ENCODE measurements at regions not wholly inside any gene's neighbourhood (a gene's known extent, or its start where the extent isn't known, plus 50 kb on each side); places are given as distances from the start of the nearest gene placed in this dataset.

DNA sequence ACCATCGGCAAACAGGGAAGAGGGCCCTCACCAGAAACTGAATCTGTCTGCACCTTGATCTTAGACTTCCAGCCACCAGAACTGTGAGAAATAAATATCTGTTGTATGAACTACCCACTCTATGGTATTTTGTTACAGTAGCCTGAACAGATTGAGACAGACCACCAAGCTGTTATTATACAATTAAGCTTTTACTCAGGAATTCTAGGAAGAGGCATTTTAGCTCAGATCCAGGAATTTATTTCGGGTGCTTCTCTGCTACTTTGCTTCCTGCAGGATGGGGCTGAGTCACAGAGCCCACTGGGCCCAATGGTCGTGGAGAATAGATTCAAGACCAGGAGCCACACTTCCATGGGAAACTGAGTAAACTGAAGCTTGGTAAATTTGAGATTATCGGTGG lies 145.5 kb upstream of the PFN2 start:
- no peaks in the 10 kb centered on the region for H3K27me3 ChIP-seq (ENCODE audit: control insufficient read depth in 1 of 2, insufficient read depth in 2 of 2, low read length in 1 of 2)
- H3K36me3 ChIP-seq (ENCODE audit: control insufficient read depth in 1 of 2, insufficient read depth in 2 of 2, low read length in 1 of 2), result no peaks in the 10 kb centered on the region
- ATAC-seq (ENCODE audit: low FRiP score) (no peak), DNase-seq (no peak)
- H3K9me3 ChIP-seq (ENCODE audit: control insufficient read depth, low read length), result no peaks in the 10 kb centered on the region
- no peak overlapping the region for H3K27ac ChIP-seq (ENCODE audit: low read depth in 1 of 2, low read length in 2 of 2)
- WGBS, 2 donors, result 68 to 70% methylated on average over 4 of the region's 4 CpGs
- H3K4me3 ChIP-seq (ENCODE audit: low read length in 2 of 2), result no peak overlapping the region
- intact Hi-C loops (cut with DNase I), result no loop called here
- peaks cover 0 to 11% of the 10 kb centered on the region in 2 donors for H3K4me1 ChIP-seq (ENCODE audit: control insufficient read depth in 1 of 2, insufficient read depth in 2 of 2, low read length in 2 of 2)

DNA sequence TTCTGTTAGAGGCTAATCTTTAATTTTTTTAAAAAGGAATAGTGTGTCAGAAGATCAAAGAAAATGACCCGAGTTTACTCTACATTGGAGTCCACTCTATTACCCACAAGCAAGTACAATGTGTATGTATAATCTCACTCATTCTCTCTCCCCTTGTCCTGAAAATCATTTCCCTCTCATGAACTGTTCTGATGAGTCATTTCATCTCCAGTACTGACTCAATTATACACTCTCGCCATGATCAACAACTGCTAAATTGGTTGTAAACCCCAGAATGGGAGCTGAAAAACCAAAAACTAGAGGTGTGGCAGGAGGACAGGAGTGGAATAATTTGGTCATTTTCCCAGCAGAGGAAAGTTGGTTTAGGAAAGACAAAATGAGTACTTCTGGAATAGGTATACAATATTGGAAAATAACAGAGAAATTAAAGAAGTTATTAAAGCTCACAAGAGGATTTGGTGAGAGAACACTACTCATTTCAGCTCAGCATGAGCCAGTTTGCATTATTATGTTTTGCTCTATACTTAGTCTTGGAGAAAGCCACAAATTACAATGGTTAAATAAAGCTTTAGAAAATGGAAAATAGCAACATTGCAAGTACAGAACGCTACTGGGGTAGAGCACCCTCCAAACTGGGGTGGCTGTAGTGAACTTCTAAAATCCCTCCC lies 144.3 kb upstream of the PFN2 start:
- no peak for DNase-seq
- ATAC-seq (ENCODE audit: low FRiP score), result no peak
- intact Hi-C loops (cut with DNase I), result loop anchor here in 1 of 2 donors (5.0 kb wide), 1 partner anchor 32 kb away; no protein-coding TSS in a partner anchor
- H3K27me3 ChIP-seq (ENCODE audit: control insufficient read depth in 1 of 2, insufficient read depth in 2 of 2, low read length in 1 of 2), result no peaks in the 10 kb centered on the region
- no peak overlapping the region for H3K4me3 ChIP-seq (ENCODE audit: low read length in 2 of 2)
- H3K27ac ChIP-seq (ENCODE audit: low read depth in 1 of 2, low read length in 2 of 2), result peak overlapping the region in 1 of 2 donors; percentile 12
- H3K4me1 ChIP-seq (ENCODE audit: control insufficient read depth in 1 of 2, insufficient read depth in 2 of 2, low read length in 2 of 2), result peaks cover 0 to 11% of the 10 kb centered on the region in 2 donors
- H3K9me3 ChIP-seq (ENCODE audit: control insufficient read depth, low read length), result no peaks in the 10 kb centered on the region
- no peaks in the 10 kb centered on the region for H3K36me3 ChIP-seq (ENCODE audit: control insufficient read depth in 1 of 2, insufficient read depth in 2 of 2, low read length in 1 of 2)
- 12 to 25% methylated on average over 3 of the region's 3 CpGs for WGBS, 2 donors

DNA sequence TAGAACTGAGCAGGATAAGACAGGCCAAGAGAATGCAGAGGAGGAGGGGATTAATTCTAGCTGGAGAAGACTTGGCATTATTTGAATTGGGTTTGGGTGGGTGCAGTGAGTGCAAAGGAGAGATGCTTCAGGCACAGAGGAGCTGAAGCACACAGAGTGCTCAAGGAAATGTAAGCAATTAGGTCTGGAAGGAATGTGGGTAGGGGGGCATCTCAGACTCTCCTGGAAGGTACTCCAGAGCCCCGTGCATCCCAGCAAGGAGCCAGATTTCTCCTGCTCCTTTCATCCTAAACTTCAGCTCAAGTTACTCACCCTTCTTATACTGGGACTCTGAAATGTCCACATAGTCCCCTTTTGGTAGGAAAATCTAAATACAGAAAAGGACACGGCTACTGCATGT lies 143.6 kb upstream of the PFN2 start:
- DNase-seq (no peak), ATAC-seq (ENCODE audit: low FRiP score) (no peak)
- H3K27ac ChIP-seq (ENCODE audit: low read depth in 1 of 2, low read length in 2 of 2), result no peak overlapping the region
- intact Hi-C loops (cut with DNase I), result loop anchor here in 1 of 2 donors (5.0 kb wide), 1 partner anchor 33 kb away; no protein-coding TSS in a partner anchor
- H3K9me3 ChIP-seq (ENCODE audit: control insufficient read depth, low read length), result no peaks in the 10 kb centered on the region
- H3K4me3 ChIP-seq (ENCODE audit: low read length in 2 of 2), result no peak overlapping the region
- 65 to 67% methylated on average over 2 of the region's 2 CpGs for WGBS, 2 donors
- no peaks in the 10 kb centered on the region for H3K27me3 ChIP-seq (ENCODE audit: control insufficient read depth in 1 of 2, insufficient read depth in 2 of 2, low read length in 1 of 2)
- H3K36me3 ChIP-seq (ENCODE audit: control insufficient read depth in 1 of 2, insufficient read depth in 2 of 2, low read length in 1 of 2), result no peaks in the 10 kb centered on the region
- peaks cover 0 to 11% of the 10 kb centered on the region in 2 donors for H3K4me1 ChIP-seq (ENCODE audit: control insufficient read depth in 1 of 2, insufficient read depth in 2 of 2, low read length in 2 of 2)

DNA sequence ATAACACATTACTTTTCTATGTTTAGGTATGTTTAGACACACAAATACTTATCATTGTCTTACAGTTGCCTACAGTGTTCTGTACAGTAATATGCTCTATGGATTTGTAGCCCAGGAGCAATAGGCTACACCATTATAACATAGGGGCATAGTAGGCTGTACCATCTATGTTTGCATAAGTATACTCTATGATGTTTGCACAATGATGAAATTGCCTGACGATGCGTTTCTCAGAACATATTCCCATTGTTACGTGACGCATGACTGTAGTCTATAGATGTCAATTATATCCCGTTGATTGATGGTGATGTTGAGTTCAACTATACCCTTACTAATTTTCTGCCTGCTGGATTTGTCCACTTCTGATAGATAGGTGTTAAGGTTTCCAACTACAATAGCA lies 139.4 kb upstream of the PFN2 start:
- H3K9me3 ChIP-seq (ENCODE audit: control insufficient read depth, low read length), result no peaks in the 10 kb centered on the region
- no peak for ATAC-seq (ENCODE audit: low FRiP score)
- DNase-seq, result no peak
- no peak overlapping the region for H3K27ac ChIP-seq (ENCODE audit: low read depth in 1 of 2, low read length in 2 of 2)
- WGBS, 2 donors, result 94 to 95% methylated on average over 5 of the region's 5 CpGs
- intact Hi-C loops (cut with DNase I), result loop anchor here in 1 of 2 donors (5.0 kb wide), 1 partner anchor 37 kb away; no protein-coding TSS in a partner anchor
- H3K4me1 ChIP-seq (ENCODE audit: control insufficient read depth in 1 of 2, insufficient read depth in 2 of 2, low read length in 2 of 2), result peaks cover 0 to 7% of the 10 kb centered on the region in 2 donors
- no peak overlapping the region for H3K4me3 ChIP-seq (ENCODE audit: low read length in 2 of 2)
- H3K36me3 ChIP-seq (ENCODE audit: control insufficient read depth in 1 of 2, insufficient read depth in 2 of 2, low read length in 1 of 2), result no peaks in the 10 kb centered on the region
- no peaks in the 10 kb centered on the region for H3K27me3 ChIP-seq (ENCODE audit: control insufficient read depth in 1 of 2, insufficient read depth in 2 of 2, low read length in 1 of 2)

DNA sequence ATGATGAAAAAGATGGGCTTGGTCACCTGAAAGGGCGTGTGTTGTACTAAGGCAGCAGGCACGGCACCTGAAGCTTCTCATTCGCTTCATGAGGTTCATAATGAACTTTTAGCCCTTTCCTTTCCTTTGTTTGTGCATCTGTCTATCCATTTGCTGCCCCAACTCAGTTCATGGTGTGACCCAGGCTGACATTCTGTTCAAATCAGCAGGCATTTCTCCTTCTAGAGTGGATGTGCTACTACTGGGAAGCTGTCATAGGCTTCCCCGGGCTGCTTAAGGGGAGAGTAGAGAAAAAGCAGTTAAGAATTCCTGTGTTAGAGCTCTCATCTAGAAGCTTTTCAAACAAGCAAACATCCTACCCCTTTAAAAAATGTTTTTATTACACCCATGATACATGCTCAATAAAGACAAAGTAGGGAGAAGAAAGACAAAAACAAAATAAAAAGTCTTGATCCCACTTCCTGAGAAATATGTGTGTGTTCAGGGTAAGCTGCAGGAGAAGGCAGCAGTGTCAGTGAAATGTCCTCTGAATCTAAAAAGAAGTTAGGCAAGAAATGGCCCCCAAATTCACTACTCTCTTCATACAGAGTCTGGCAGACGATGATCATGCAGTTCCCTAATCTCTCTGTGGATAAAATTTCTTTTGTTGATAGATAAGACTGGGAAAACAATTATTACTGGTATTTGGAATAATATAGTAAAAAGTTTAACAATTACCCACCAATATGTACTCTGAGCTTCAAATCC lies 136.9 kb upstream of the PFN2 start:
- DNase-seq (no peak), ATAC-seq (ENCODE audit: low FRiP score) (no peak)
- Histone ChIP-seq H3K27me3 (ENCODE audit: control insufficient read depth in 1 of 2, insufficient read depth in 2 of 2, low read length in 1 of 2) (no peaks in the 10 kb centered on the region), H3K9me3 (ENCODE audit: control insufficient read depth, low read length) (no peaks in the 10 kb centered on the region), H3K4me1 (ENCODE audit: control insufficient read depth in 1 of 2, insufficient read depth in 2 of 2, low read length in 2 of 2) (peaks cover 0 to 7% of the 10 kb centered on the region in 2 donors), H3K36me3 (ENCODE audit: control insufficient read depth in 1 of 2, insufficient read depth in 2 of 2, low read length in 1 of 2) (no peaks in the 10 kb centered on the region), H3K4me3 (ENCODE audit: low read length in 2 of 2) (no peak overlapping the region), H3K27ac (ENCODE audit: low read depth in 1 of 2, low read length in 2 of 2) (no peak overlapping the region)
- intact Hi-C loops (cut with DNase I), result no loop called here
- WGBS, 2 donors, result 82 to 86% methylated on average over 5 of the region's 5 CpGs

DNA sequence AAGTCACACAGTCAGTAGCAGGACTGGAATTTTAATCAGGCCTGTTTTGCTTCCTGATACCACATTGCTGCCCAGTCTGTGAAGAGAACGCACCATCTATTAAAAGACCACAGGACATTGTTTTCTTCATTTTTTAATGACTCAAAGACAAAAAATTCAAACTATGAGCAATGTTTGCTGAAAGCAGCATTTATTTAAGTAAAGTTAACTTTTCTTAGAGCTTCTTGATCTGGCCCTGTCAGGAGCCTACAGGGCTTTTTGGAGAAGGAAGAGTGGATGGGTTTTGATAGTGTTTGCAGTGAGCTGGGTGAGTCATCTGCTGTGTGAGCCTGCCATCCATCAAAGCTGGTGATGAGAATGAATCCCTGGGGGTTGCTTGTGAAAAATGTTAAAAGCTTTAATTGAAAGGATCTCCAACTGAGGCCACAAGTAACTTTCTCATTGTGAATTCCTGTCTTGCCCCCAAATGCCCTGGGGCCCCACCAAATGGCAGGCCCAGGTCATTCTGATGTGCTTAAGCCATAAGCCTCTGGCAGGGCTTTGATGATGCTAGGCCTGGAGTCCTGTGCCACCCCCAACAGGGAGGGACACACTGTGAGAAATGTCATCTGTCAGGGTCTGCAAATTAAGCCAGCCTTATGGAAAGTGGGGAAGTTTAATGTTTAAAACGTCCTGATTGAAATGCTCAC lies 136.2 kb upstream of the PFN2 start:
- Histone ChIP-seq H3K9me3 (ENCODE audit: control insufficient read depth, low read length) (no peaks in the 10 kb centered on the region), H3K4me3 (ENCODE audit: low read length in 2 of 2) (no peak overlapping the region), H3K36me3 (ENCODE audit: control insufficient read depth in 1 of 2, insufficient read depth in 2 of 2, low read length in 1 of 2) (no peaks in the 10 kb centered on the region), H3K27ac (ENCODE audit: low read depth in 1 of 2, low read length in 2 of 2) (no peak overlapping the region), H3K4me1 (ENCODE audit: control insufficient read depth in 1 of 2, insufficient read depth in 2 of 2, low read length in 2 of 2) (peaks cover 0 to 7% of the 10 kb centered on the region in 2 donors), H3K27me3 (ENCODE audit: control insufficient read depth in 1 of 2, insufficient read depth in 2 of 2, low read length in 1 of 2) (no peaks in the 10 kb centered on the region)
- WGBS, 2 donors, result 42 to 48% methylated on average over 2 of the region's 2 CpGs
- DNase-seq (no peak), ATAC-seq (ENCODE audit: low FRiP score) (peak; percentile 46)
- intact Hi-C loops (cut with DNase I), result no loop called here

DNA sequence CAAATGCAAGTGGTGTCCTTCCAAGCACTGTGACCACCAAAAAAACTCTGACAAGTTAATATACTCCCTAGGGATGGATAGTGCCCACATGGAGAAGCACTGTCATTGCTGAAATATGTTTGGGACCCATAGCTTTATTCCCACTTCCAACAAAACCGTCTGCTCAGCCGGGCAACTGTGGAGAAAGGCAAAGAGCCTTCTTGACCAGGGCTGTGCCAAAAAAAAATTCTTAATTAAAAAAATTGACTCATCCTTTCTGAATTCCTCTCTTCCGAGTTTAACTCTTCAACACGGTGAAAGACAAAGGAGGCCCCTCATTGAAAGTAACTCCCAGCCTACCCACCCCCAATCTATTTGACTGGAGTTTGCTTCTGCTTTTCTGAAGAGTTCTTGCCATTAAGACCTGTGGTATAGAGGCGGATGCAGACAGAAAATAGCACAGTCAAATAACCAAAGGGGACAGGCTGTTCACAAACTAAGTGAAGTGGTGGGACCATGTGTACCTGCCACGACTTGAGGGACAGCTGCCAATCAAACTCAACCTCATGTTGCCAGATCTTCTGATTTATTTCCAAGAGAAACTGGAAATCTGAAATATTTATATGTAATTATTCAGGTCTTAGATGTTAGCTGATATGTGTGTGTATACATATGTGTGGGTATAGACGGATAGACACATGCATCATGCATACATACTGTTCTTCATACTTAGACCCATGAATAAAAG lies 135.4 kb upstream of the PFN2 start:
- Histone ChIP-seq H3K27me3 (ENCODE audit: control insufficient read depth in 1 of 2, insufficient read depth in 2 of 2, low read length in 1 of 2) (no peaks in the 10 kb centered on the region), H3K9me3 (ENCODE audit: control insufficient read depth, low read length) (no peaks in the 10 kb centered on the region), H3K36me3 (ENCODE audit: control insufficient read depth in 1 of 2, insufficient read depth in 2 of 2, low read length in 1 of 2) (no peaks in the 10 kb centered on the region), H3K27ac (ENCODE audit: low read depth in 1 of 2, low read length in 2 of 2) (no peak overlapping the region), H3K4me1 (ENCODE audit: control insufficient read depth in 1 of 2, insufficient read depth in 2 of 2, low read length in 2 of 2) (peaks cover 0 to 7% of the 10 kb centered on the region in 2 donors), H3K4me3 (ENCODE audit: low read length in 2 of 2) (no peak overlapping the region)
- WGBS, 2 donors, result 84 to 86% methylated on average over 7 of the region's 7 CpGs
- ATAC-seq (ENCODE audit: low FRiP score) (no peak), DNase-seq (no peak)
- intact Hi-C loops (cut with DNase I), result no loop called here

DNA sequence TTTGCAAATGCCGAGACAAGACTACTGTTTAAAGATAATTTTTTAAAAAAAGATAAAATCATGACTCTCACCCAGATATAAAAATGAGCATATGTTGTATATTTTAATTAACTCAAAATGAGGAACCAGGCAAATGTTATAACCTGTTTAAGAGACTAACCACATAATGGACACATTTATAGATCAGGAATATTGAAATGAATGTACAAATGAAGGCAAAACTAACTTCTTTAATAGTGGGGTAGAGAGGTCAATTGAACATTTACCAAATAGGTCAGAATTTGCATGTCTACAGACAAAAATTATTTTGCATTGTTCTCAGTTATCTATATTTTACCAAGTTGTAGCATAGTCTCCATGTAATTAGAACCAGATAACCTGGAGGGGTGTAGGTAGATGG lies 134.3 kb upstream of the PFN2 start:
- DNase-seq (no peak), ATAC-seq (ENCODE audit: low FRiP score) (no peak)
- no peaks in the 10 kb centered on the region for H3K27me3 ChIP-seq (ENCODE audit: control insufficient read depth in 1 of 2, insufficient read depth in 2 of 2, low read length in 1 of 2)
- H3K9me3 ChIP-seq (ENCODE audit: control insufficient read depth, low read length), result no peaks in the 10 kb centered on the region
- H3K36me3 ChIP-seq (ENCODE audit: control insufficient read depth in 1 of 2, insufficient read depth in 2 of 2, low read length in 1 of 2), result no peaks in the 10 kb centered on the region
- H3K4me1 ChIP-seq (ENCODE audit: control insufficient read depth in 1 of 2, insufficient read depth in 2 of 2, low read length in 2 of 2), result peaks cover 0 to 7% of the 10 kb centered on the region in 2 donors
- 95 to 100% methylated on average over 1 of the region's 1 CpG for WGBS, 2 donors
- no peak overlapping the region for H3K4me3 ChIP-seq (ENCODE audit: low read length in 2 of 2)
- H3K27ac ChIP-seq (ENCODE audit: low read depth in 1 of 2, low read length in 2 of 2), result no peak overlapping the region
- intact Hi-C loops (cut with DNase I), result no loop called here
